Chondrocyte (in vitro differentiated cells): ENCODE measurements at regions not wholly inside any gene's neighbourhood (a gene's known extent, or its start where the extent isn't known, plus 50 kb on each side); places are given as distances from the start of the nearest gene placed in this dataset.

Experiments
- DNase-seq: peaks from one replicate; pipeline ENCODE4 v3.0.0; 2021; ENCODE audit warnings: mixed read lengths, low spot score
- H3K27ac Mint-ChIP-seq: one replicate; pipeline ENCODE4 v1.8.0; 2021; ENCODE audit warnings: mild to moderate bottlenecking, moderate library complexity, mixed read lengths; ENCODE audit not compliant: unreplicated experiment
- H3K27me3 Mint-ChIP-seq: 2 replicates; pipeline ENCODE4 v1.8.0; 2021; ENCODE audit warnings: low read depth, mixed read lengths
- H3K36me3 Mint-ChIP-seq: 2 replicates; pipeline ENCODE4 v1.8.0; 2021; ENCODE audit warnings: low read depth, mixed read lengths
- H3K4me1 Mint-ChIP-seq: 2 replicates; pipeline ENCODE4 v1.8.0; 2021; ENCODE audit warnings: low read depth, mild to moderate bottlenecking, mixed read lengths
- H3K4me3 Mint-ChIP-seq: one replicate; pipeline ENCODE4 v1.8.0; 2021; ENCODE audit warnings: mild to moderate bottlenecking, moderate library complexity, mixed read lengths; ENCODE audit not compliant: unreplicated experiment
- H3K9me3 Mint-ChIP-seq: 2 replicates; pipeline ENCODE4 v1.8.0; 2021; ENCODE audit warnings: low read depth, mixed read lengths
- TF ChIP-seq, protein P1 (sequence below): fragments of 200-600 bp; sonication (generic); IDR thresholded peaks from 2 replicates; pipeline ENCODE4 v1.5.0; 2021; ENCODE audit warnings: antibody characterized with exemption, mild to moderate bottlenecking, moderate library complexity

DNA sequence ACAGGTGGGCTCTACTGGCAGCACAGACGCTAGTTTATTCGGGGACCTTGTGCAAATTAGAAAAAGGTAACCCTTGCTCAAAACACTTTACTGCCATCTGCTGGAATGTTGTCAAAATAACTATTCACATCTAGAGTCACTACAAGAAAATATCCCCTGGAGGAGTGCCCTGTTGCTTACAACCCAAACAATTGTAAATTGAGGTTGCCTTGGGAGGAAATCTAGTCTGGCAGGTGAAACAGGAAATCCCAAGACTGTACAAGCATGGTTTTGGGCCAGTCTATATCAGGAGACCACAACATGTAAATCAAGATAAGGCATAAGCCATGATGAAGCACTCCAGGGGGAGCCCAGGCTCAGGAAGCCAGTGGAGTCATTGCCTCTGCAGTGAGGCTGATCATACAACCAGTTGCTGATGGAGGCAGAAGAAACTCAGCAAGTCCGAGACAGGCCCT lies 136.8 kb upstream of the ACP3 start:
- no peak overlapping the region for H3K27ac Mint-ChIP-seq
- H3K4me1 Mint-ChIP-seq: peaks cover 2% of the 10 kb centered on the region
- TF ChIP-seq, protein P1, sequence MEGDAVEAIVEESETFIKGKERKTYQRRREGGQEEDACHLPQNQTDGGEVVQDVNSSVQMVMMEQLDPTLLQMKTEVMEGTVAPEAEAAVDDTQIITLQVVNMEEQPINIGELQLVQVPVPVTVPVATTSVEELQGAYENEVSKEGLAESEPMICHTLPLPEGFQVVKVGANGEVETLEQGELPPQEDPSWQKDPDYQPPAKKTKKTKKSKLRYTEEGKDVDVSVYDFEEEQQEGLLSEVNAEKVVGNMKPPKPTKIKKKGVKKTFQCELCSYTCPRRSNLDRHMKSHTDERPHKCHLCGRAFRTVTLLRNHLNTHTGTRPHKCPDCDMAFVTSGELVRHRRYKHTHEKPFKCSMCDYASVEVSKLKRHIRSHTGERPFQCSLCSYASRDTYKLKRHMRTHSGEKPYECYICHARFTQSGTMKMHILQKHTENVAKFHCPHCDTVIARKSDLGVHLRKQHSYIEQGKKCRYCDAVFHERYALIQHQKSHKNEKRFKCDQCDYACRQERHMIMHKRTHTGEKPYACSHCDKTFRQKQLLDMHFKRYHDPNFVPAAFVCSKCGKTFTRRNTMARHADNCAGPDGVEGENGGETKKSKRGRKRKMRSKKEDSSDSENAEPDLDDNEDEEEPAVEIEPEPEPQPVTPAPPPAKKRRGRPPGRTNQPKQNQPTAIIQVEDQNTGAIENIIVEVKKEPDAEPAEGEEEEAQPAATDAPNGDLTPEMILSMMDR: peak; percentile 86
- DNase-seq: no peak
- no peak overlapping the region for H3K4me3 Mint-ChIP-seq
- peaks cover 34% of the 10 kb centered on the region for H3K27me3 Mint-ChIP-seq
- H3K36me3 Mint-ChIP-seq: no peaks in the 10 kb centered on the region
- no peaks in the 10 kb centered on the region for H3K9me3 Mint-ChIP-seq

DNA sequence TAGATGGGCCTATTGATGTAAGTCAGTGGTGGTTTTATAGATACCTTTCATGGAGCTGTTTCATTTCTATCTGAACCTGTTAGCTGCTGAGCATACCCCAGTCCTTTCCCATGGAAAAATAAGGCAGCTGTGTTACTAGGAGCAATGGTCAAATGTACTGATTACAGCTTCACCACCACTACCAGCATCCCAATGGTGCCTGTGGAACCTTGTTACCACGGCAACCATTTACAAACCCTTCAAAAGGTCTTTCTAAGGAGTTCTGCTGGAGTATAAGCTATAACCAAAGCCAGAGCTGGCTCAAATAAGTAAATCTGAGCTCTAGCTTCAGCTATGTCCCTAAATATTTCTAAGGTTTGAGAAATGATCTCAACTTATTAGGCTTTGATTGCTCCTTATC lies 133.4 kb upstream of the ACP3 start:
- Mint-ChIP-seq H3K36me3 (no peaks in the 10 kb centered on the region), H3K27me3 (peaks cover 37% of the 10 kb centered on the region), H3K27ac (no peak overlapping the region), H3K4me3 (no peak overlapping the region), H3K4me1 (peaks cover 2% of the 10 kb centered on the region), H3K9me3 (no peaks in the 10 kb centered on the region)
- TF ChIP-seq, protein P1: no peak
- DNase-seq: no peak

DNA sequence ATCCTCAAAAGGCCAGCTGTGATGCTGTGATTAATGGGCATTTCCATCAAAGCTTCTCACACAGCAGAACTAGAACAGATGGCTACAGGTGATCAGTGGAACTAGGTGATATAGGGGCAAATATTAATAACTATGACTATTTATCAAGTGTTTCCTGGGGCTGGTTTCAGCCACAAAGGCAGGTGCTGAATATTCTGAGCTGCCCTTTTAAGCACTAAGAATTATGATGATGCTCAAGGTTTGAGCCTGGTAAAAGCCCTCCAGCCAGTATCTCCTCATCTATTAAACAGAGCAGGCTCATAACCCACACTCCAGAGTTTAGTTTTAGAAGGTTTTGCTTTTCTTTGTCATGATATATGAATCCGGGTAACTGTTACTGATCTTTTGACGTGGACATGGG lies 129.5 kb upstream of the ACP3 start:
- Mint-ChIP-seq H3K4me1 (no peaks in the 10 kb centered on the region), H3K27ac (no peak overlapping the region), H3K36me3 (no peaks in the 10 kb centered on the region), H3K9me3 (no peaks in the 10 kb centered on the region), H3K4me3 (no peak overlapping the region), H3K27me3 (peaks cover 40% of the 10 kb centered on the region)
- no peak for DNase-seq
- TF ChIP-seq, protein P1: no peak

DNA sequence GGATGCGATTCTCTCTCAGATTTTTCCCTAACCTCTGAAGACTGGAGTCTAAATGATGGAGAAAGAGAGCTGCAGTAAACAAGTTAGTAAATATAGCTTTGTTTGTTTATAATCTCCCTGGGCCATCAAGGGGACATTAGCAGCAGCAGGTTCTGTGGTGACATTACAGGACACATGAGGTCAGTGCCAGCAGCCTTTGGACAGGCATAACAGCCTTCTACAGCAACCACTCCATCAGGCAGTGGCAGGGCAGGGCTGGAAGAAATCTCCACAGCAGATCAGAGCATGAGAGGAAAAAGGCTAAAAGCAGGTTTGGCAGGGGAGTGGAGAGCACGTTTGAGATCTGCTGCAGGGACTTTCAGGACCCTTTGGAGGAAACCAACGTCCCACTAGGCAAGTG lies 127.6 kb upstream of the ACP3 start:
- TF ChIP-seq, protein P1: no peak
- H3K27ac Mint-ChIP-seq: no peak overlapping the region
- no peaks in the 10 kb centered on the region for H3K36me3 Mint-ChIP-seq
- no peak overlapping the region for H3K4me3 Mint-ChIP-seq
- H3K4me1 Mint-ChIP-seq: no peaks in the 10 kb centered on the region
- no peaks in the 10 kb centered on the region for H3K9me3 Mint-ChIP-seq
- no peak for DNase-seq
- H3K27me3 Mint-ChIP-seq: peaks cover 36% of the 10 kb centered on the region

DNA sequence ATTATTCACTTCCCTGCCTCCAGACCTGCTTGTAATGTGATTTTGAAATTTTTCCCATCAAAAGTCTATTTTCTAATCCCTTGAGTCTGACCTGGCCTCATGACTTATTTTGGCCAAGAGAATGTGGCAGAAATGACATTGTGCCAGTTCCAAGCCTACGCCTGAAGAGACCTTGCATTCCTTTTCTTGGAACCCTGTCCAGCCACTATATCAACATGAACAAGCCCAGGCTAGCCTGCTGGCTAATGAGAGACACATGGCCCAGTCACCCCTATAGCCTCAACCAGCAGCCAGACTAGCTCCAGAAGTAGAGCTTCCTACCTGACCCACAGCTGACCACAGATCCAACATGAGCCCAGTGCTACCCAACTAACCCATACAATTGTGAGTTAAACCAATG lies 121.1 kb upstream of the ACP3 start:
- Mint-ChIP-seq H3K4me3 (no peak overlapping the region), H3K27ac (no peak overlapping the region), H3K36me3 (peaks cover 1% of the 10 kb centered on the region), H3K27me3 (peaks cover 17% of the 10 kb centered on the region), H3K4me1 (no peaks in the 10 kb centered on the region), H3K9me3 (no peaks in the 10 kb centered on the region)
- TF ChIP-seq, protein P1: no peak
- no peak for DNase-seq
